PC-3 (cell line): ENCODE measurements at regions not wholly inside any gene's neighbourhood (a gene's known extent, or its start where the extent isn't known, plus 50 kb on each side); places are given as distances from the start of the nearest gene placed in this dataset.

ENCODE experiments used
- ATAC-seq: fragments of 200-7000 bp; cut with Tn5 transposase; 2 replicates; pipeline ENCODE4 v1.9.1; 2020; ENCODE audit warnings: mild to moderate bottlenecking, moderate library complexity
- BruUV-seq: library from RNA; stranded (reverse); fragments of 400-500 nt; replicated peaks from 2 replicates; lab custom pipeline; 2021; lab: Mats Ljungman, UMichigan
- CTCF ChIA-PET: fragments of 300-600 bp; sonication (Branson Sonifier 250); formaldehyde crosslinking; loops from one replicate; lab custom pipeline; 2022; ENCODE audit warnings: antibody characterized with exemption; lab: Charles Lee
- POLR2A ChIA-PET: fragments of 300-600 bp; sonication (Branson Sonifier 250); formaldehyde crosslinking; loops from one replicate; lab custom pipeline; 2022; ENCODE audit warnings: antibody characterized with exemption; ENCODE audit not compliant: unreplicated experiment; lab: Charles Lee
- DNase-seq: peaks from one replicate; pipeline ENCODE4 v3.0.0-alpha.2; 2015
- H2AFZ ChIP-seq: fragments of 300-600 bp; sonication (generic); 2 replicates; pipeline ENCODE4 v1.6.0; 2016; ENCODE audit warnings: antibody characterized with exemption, low read length
- H3F3A ChIP-seq: fragments of 300-600 bp; sonication (generic); one replicate; pipeline ENCODE4 v1.6.0; 2017; ENCODE audit warnings: antibody characterized with exemption, low read length, control low read depth, mild to moderate bottlenecking; ENCODE audit not compliant: unreplicated experiment
- H3K27ac ChIP-seq: fragments of 300-600 bp; sonication (generic); 2 replicates; pipeline ENCODE4 v1.5.1; 2016; ENCODE audit warnings: mild to moderate bottlenecking, low read length
- H3K27me3 ChIP-seq: fragments of 300-600 bp; sonication (generic); 2 replicates; pipeline ENCODE4 v1.6.1; 2016; ENCODE audit warnings: low read length, mixed read lengths
- H3K36me3 ChIP-seq: fragments of 300-600 bp; sonication (generic); 2 replicates; pipeline ENCODE4 v1.6.1; 2016; ENCODE audit warnings: low read depth, mixed run types, low read length, mixed read lengths
- H3K4me1 ChIP-seq: fragments of 300-600 bp; sonication (generic); 2 replicates; pipeline ENCODE4 v1.5.1; 2016; ENCODE audit warnings: low read length; ENCODE audit not compliant: insufficient read depth
- H3K4me2 ChIP-seq: fragments of 300-600 bp; sonication (generic); 2 replicates; pipeline ENCODE4 v1.6.0; 2016; ENCODE audit warnings: low read length
- H3K4me3 ChIP-seq: fragments of 300-600 bp; sonication (generic); 2 replicates; pipeline ENCODE4 v1.5.1; 2016; ENCODE audit warnings: mild to moderate bottlenecking, low read length, mixed read lengths
- H3K79me2 ChIP-seq: fragments of 300-600 bp; sonication (generic); 2 replicates; pipeline ENCODE4 v1.6.1; 2017; ENCODE audit warnings: low read length, mixed read lengths
- H3K9ac ChIP-seq: fragments of 300-600 bp; sonication (generic); 2 replicates; pipeline ENCODE4 v1.6.0; 2016; ENCODE audit warnings: mild to moderate bottlenecking, low read length
- H3K9me2 ChIP-seq: fragments of 300-600 bp; sonication (generic); replicated peaks from 2 replicates; pipeline ENCODE4 v1.6.1; 2016; ENCODE audit warnings: mixed run types, low read length, mixed read lengths
- H3K9me3 ChIP-seq: fragments of 300-600 bp; sonication (generic); 2 replicates; pipeline ENCODE4 v1.6.1; 2016; ENCODE audit warnings: low read length, mixed read lengths
- H4K20me1 ChIP-seq: fragments of 300-600 bp; sonication (generic); 2 replicates; pipeline ENCODE4 v1.6.1; 2016; ENCODE audit warnings: low read length, mixed read lengths
- EZH2 ChIP-seq: fragments of 300-600 bp; sonication (generic); IDR thresholded peaks from one replicate; pipeline ENCODE4 v1.6.1; 2017; ENCODE audit warnings: antibody characterized with exemption, mild to moderate bottlenecking, low read length; ENCODE audit not compliant: unreplicated experiment
- EZH2phosphoT487 ChIP-seq: fragments of 300-600 bp; sonication (generic); IDR thresholded peaks from 2 replicates; pipeline ENCODE4 v1.6.1; 2018; ENCODE audit warnings: mild to moderate bottlenecking, antibody characterized with exemption, low read length, borderline replicate concordance
- intact Hi-C: fragments of 100-400 bp; cut with micrococcal nuclease; formaldehyde crosslinking; loops from 2 replicates; pipeline ENCODE4 v1.9.0; 2023
- TF ChIP-seq, protein P1 (sequence below): fragments of 300-600 bp; sonication (generic); conservative IDR thresholded peaks from 2 replicates; pipeline ENCODE4 v1.5.1; 2017; ENCODE audit warnings: antibody characterized with exemption, low read depth, mild to moderate bottlenecking, low read length

DNA sequence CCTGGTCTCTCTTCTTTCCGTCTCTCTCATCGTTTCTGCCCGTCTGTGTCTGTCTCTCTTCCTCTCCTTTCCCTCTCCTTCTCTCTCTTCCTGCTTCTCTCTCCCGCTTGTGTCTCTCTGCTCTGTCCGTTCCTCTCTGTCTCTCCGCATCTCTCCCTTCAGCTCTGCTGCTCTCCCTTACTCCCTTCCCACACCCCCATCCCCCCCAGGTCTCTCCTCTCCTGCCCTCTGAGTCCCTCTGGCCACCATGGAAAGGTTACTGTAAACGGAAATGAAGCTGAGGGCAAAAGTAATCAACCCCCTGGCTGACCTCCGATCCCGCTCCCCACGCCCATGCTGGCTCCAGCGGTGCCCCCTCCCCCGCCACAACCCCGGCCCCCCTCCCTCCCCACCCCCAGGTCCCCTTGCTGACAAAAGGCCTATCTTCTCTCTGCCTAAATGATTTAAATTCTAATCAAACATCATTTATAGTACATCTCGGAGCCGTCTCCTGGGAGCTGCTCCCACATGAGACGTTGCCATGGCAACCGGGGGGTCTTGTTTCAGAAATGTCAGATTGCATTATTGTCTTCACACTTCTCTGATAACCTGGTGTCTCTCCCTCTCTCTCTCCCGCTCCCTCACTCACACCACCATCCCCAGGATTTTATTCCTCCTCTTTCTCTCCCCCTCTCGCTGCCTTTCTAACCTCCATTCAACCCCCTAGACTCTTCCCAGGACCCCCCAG lies 203.8 kb downstream of the RBM19 start:
- CTCF ChIA-PET: no interaction called here

DNA sequence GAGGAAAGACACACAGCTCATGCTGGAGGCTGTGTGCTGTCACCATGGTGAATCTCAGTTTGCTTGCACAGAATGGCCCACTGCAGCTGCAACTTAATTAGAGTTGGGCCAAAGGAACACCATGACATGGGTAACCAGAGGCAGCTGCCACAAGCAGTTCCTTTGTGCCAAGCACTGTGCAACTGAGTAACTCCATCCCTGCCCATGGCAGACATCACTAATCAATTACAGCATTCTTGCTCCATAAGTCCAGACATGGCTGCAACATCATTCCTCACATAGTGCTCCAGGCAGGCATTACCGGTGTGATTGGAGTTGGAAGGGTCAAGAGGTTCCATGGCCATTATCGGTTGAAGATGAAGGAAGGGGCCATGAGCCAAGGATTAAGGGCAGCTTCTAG lies 207.0 kb downstream of the RBM19 start:
- Histone ChIP-seq H3K4me2 (no peak overlapping the region), H3F3A (no peaks in the 10 kb centered on the region), H3K9me2 (no peaks in the 10 kb centered on the region), H3K4me1 (no peaks in the 10 kb centered on the region), H3K79me2 (no peaks in the 10 kb centered on the region), H3K36me3 (no peaks in the 10 kb centered on the region), H2AFZ (no peak overlapping the region), H4K20me1 (no peaks in the 10 kb centered on the region), H3K27ac (no peak overlapping the region), H3K27me3 (no peaks in the 10 kb centered on the region), H3K9me3 (no peaks in the 10 kb centered on the region), H3K9ac (no peak overlapping the region), H3K4me3 (no peak overlapping the region)
- intact Hi-C loops: no loop called here
- no TSS peak for BruUV-seq
- ATAC-seq: no peak
- POLR2A ChIA-PET: no interaction called here
- no peak for TF ChIP-seq EZH2phosphoT487
- TF ChIP-seq, protein P1, sequence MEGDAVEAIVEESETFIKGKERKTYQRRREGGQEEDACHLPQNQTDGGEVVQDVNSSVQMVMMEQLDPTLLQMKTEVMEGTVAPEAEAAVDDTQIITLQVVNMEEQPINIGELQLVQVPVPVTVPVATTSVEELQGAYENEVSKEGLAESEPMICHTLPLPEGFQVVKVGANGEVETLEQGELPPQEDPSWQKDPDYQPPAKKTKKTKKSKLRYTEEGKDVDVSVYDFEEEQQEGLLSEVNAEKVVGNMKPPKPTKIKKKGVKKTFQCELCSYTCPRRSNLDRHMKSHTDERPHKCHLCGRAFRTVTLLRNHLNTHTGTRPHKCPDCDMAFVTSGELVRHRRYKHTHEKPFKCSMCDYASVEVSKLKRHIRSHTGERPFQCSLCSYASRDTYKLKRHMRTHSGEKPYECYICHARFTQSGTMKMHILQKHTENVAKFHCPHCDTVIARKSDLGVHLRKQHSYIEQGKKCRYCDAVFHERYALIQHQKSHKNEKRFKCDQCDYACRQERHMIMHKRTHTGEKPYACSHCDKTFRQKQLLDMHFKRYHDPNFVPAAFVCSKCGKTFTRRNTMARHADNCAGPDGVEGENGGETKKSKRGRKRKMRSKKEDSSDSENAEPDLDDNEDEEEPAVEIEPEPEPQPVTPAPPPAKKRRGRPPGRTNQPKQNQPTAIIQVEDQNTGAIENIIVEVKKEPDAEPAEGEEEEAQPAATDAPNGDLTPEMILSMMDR: no peak
- no peak for TF ChIP-seq EZH2
- CTCF ChIA-PET: no interaction called here
- DNase-seq: no peak

More for the DNA sequence above, 203.8 kb downstream of the RBM19 start:
- Histone ChIP-seq H3K27me3 (no peaks in the 10 kb centered on the region), H3K27ac (no peak overlapping the region), H3F3A (no peaks in the 10 kb centered on the region), H3K9ac (no peak overlapping the region), H3K9me2 (no peaks in the 10 kb centered on the region), H3K4me2 (peak overlapping the region; percentile 20; the same call in 1 of the 2 replicates), H4K20me1 (no peaks in the 10 kb centered on the region), H3K4me1 (peaks cover 12% of the 10 kb centered on the region), H3K4me3 (no peak overlapping the region), H3K9me3 (no peaks in the 10 kb centered on the region), H3K79me2 (no peaks in the 10 kb centered on the region), H3K36me3 (no peaks in the 10 kb centered on the region), H2AFZ (peak overlapping the region; percentile 15; the same call in 1 of the 2 replicates)
- POLR2A ChIA-PET: no interaction called here
- no TSS peak for BruUV-seq
- no peak for ATAC-seq
- DNase-seq: no peak
- intact Hi-C loops: no loop called here
- TF ChIP-seq EZH2phosphoT487 (no peak), EZH2 (no peak)
- TF ChIP-seq, protein P1: no peak

DNA sequence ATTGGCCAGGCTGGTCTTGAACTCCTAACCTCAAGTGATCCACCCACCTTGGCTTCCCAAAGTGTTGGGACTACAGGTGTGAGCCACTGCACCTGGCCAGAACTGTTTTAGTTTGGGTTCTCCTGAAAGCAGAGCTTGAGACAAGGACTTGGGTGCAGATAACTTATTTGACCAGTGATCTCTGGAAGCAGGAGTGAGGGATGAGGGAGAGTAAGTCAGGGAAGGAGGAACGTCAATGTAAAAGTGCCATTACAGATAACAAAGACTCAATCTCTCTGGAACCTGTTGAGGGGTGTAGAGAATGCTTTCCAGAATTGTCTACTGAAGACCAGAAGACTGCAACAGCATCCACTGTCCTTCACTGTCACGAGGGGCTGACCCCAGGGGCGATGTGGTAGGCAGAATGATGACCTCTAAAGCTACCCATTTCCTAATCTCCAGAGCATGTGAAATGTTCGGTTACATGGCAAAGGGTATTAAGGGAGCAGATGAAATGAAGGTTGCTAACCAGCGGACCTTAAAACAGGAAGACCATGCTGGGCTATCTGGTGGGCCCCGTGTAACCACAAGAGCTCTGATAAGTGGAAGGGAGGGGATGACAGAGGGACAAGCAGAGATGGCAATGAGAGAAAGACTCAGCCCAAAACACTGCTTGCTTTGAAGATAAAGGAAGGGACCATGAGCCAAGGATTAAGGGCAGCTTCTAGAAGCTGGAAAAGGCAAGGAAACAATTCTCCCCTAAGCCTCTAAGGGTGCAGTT lies 207.8 kb downstream of the RBM19 start:
- Histone ChIP-seq H3K27me3 (no peaks in the 10 kb centered on the region), H3K9me2 (no peaks in the 10 kb centered on the region), H3K9ac (no peak overlapping the region), H3K9me3 (no peaks in the 10 kb centered on the region), H3K79me2 (no peaks in the 10 kb centered on the region), H2AFZ (no peak overlapping the region), H3K4me1 (no peaks in the 10 kb centered on the region), H3K36me3 (no peaks in the 10 kb centered on the region), H3K4me3 (no peak overlapping the region), H4K20me1 (no peaks in the 10 kb centered on the region), H3K27ac (no peak overlapping the region), H3K4me2 (no peak overlapping the region), H3F3A (no peaks in the 10 kb centered on the region)
- no peak for ATAC-seq
- ChIA-PET POLR2A (no interaction called here), CTCF (interaction anchor here (0.6 kb wide), 1 partner anchor 748 kb away, joined by 6 read pairs; no protein-coding TSS in a partner anchor)
- TF ChIP-seq, protein P1: no peak
- TF ChIP-seq EZH2: no peak
- TF ChIP-seq EZH2phosphoT487: no peak
- intact Hi-C loops: no loop called here
- no TSS peak for BruUV-seq
- no peak for DNase-seq
